Stimulated activated CD8-positive, alpha-beta memory T cell treated with anti-CD3 and anti-CD28 coated beads, Interleukin-2, amount 100 ng/mL, for 1 hour (primary cell): ENCODE measurements at regions not wholly inside any gene's neighbourhood (a gene's known extent, or its start where the extent isn't known, plus 50 kb on each side); places are given as distances from the start of the nearest gene placed in this dataset.

ENCODE experiments used
- DNase-seq, 2 donors: peaks; one replicate each; pipeline ENCODE4 v3.0.0-alpha.2; 2020; ENCODE audit warnings: low read depth in 2 of 2

DNA sequence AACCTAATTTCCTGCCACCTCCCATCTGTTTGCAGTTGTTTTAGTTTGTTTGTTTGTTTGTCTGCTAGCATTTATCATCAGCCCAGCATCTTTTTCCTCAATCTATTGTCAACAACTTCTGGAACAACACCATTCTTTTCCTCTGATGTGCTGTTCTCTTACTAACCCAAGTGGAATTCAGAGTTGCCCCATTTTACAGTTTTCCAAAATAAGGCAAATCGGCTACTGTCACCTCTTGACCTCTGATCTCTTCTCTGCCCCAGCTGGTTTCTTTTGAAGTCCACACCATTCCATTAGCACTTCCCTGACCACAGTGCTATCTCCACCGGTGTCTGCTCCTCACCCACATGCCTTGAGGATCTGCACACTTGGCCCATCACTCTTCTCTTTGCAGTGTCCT is 102.4 kb downstream of the EFNB2 start:
- no peak for DNase-seq

DNA sequence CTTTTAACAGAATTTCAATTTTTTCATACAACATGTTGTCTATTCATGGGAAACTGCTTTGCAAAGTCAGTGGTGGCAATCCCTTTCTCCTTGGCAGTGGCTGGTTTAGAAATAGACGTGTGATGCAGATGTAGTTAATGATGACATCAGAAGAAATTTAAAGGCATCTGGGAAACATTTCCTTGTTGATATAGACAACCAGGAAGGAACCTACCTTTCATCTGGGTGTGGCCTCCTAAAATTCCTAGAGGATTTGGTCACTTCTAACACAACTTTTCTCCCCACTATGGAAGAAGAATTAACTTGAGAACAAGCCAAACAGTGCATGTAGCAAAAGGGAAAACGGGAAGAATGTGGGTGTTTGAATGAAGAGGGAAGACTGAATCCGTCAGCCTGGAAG is 102.8 kb downstream of the EFNB2 start:
- DNase-seq: no peak

DNA sequence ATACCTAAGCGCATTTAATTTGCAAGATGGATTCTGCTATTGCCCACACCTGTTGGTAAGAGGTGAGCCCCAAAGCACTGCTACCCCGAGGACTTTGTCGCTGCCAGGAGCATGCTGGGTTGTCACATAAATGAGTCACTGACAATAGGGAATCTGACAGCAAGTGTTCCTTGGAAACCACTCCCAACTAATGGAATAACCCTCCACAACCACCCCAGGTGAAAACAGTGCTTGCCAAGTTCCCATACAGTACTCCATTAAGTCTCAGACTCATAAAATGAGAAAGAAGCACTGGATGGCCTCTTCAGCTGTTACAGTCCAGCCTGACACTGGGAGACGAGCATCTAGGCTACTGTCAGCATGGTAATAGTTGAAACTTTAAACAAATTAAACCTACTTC is 108.6 kb downstream of the EFNB2 start:
- no peak for DNase-seq

DNA sequence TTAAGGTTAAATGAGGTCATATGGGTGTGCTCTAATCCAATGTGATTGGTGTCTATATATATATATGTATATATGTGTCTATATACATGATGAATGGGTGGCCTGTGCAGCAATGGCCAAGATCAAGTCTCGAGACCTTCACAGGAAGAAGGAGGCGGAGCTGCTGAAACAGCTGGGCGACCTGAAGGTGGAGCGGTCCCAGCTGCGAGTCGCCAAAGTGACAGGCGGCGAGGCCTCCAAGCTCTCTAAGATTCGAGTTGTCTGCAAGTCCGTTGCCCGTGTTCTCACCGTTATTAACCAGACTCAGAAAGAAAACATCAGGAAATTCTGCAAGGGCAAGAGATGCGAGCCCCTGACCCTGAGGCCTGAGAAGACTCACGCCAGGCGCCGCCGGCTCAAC is 109.8 kb downstream of the EFNB2 start:
- no peak for DNase-seq

DNA sequence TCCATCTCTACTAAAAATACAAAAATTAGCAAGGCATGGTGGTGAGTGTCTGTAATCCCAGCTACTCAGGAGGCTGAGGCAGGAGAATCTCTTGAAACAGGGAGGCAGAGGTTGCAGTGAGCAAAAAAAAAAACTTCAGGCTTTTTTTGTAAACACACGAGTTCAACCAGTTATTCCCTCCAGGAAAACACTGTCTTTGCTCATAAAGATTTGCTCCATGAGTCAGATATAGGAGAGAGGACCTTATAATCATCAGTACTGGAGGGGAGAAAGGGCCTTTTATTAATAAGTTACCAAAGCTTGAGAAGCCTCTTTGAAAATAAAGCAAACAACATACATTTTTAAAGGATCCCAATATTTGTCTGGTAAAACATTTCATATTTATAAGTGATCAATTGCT is 110.7 kb downstream of the EFNB2 start:
- DNase-seq: no peak

DNA sequence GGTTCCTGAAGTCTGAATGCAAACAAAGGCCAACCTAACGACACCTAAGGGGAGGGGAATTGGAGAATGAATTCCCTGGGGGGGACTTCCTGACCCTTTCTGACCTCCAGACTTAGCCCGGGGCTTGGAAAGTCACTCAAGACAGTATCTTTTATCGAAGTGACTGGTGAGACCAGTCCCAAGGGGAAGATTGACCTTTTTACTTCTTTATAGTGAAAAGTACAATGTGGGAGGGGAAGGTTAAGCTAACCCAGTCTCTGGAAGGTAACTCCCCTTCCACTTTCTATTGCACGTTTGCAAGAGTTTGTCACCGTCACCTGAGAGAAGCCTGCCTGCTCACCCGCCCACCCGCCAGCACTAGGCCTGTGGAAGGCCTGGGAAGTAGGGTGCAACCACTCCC is 111.9 kb downstream of the EFNB2 start:
- no peak for DNase-seq

DNA sequence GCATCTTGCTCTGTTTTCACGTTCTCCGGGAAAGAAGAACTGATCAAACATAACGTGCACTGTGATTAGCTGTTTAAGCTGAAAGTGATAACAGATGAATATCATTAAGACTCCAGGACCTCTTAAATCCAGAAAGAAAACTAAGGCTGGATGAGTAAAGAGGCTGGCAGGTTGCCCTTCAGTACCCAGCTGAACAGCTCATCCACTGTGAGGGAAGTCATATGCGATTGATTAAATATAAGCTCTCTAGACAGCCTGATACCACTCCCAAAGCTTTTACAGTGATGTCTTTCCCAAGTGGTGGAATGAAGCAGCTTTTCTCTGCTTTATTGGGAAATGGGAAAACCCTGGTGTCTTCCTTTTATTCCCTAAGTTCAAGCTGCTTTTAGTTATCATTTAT is 116.9 kb downstream of the EFNB2 start:
- DNase-seq: no peak

DNA sequence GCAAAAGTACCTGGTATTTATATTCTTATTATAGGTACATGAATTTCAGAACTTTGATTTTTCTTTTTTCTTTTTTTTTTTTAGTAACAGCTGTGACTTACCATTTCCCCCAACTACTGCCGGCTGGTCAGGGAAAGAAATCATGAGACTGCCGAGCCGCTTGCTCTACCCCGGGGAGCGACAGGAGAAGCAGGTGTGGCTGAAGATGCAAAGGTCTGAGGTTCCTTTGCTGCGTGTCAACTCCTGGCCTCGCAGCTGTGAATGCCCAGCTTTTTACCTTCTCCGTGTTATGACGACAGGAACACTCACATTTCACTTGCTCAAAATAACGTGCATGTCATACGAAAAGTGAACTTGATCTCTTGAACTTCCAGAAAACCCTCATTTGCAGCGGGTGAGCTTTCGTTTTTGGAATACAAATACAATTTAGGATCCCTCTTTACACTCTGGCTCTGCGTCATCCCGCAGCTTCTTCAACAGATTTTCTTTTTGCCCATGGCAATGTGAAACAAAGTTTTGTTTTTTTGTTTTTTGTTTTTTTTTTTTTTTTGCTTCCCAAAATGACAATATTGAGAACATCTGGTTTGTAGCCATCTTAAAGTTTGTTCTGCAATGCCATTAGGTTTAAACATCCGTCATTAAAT is 117.9 kb downstream of the EFNB2 start:
- DNase-seq: no peak

DNA sequence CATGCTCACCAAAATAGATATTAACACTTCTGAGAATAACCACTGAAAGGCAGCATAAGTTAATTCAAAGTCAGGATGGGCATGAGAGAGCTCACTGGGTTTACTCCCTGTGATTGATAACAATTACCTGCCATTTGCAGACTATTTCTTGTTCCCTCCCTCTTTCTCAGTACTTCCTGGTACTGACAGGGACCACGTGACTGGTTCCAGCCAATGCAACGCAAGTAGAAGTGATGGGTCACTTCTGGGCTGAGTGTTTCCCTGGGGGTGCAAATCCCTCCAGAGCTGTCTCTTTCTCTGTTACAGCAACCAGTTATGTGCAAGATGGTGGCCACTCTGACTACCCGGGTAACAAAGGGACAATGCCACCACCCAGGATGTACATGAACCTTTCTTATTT is 118.8 kb downstream of the EFNB2 start:
- no peak for DNase-seq

DNA sequence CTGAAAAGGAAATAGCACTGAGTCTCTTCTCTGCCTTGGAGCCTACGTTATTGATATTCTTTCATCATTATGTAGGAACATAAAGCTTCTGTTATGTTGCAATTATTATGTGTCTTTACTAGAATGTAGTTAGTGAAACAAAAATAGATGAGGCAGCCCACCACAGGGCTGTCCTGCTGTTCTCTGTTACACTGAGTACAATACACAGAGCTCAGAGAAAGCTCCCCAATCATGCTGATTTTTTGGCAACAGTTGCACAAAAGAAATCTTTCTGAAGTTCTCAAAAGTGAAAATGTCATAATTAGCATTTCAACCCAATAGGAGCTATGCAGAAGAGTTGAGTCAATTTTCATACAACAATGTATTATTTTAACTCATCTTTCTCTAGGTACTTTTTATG is 119.5 kb downstream of the EFNB2 start:
- DNase-seq: no peak

DNA sequence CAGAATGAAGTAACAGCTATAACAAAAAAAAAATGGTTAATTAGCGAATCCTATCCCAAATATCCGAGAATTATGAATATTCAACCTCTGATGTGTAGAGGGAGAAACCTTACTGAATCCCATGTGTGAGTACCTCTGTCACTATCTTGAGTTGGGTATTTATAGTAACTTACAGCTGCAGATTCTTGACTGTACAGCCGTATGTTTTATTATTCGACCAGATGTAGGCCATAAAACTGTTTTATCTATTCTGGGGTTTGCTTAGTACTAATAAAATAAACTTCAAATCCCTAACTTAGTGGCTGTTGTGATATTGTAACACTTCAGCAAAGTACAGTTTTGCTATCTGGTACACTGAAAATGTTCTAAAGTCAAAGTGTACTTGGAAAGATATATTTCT is 120.0 kb downstream of the EFNB2 start:
- DNase-seq: no peak

DNA sequence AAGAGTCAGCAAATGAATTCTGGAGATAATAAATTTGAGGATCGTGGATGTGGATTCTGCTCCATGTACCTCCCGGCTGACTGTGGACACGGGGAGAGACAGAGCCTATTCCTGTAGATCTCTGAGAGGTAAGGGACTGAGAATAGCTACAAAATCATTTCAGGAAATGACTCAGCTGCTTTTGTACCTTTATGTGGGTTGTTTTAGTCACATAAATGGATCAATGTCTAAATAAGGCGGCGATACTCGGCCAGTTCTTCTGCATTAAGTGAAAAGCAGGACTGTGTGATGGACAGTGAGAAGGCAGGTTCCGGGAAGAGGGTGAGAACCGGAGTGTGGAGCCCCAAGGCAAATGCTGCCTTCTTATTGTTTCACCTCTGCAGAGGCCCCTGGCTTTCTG is 128.1 kb downstream of the EFNB2 start:
- DNase-seq: no peak

DNA sequence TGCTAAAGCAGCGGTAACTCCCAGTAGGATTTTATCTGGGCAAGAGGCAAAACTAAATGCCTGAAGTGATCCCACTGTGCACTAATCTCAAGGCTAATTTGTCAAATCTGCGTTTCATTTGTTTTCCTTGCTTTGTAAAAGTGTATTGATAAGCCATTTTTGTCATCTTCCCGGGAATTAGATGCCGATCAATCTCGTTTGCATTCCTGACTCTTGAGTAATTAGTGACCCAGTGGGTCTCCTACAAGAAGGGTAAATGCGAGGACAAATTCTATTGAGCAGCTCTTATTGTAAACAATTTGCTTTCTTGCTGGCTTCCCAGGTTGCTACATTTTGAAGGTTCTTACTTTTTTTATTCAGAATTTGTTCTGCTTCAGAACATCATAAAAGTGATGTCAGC is 129.7 kb downstream of the EFNB2 start:
- DNase-seq: no peak

DNA sequence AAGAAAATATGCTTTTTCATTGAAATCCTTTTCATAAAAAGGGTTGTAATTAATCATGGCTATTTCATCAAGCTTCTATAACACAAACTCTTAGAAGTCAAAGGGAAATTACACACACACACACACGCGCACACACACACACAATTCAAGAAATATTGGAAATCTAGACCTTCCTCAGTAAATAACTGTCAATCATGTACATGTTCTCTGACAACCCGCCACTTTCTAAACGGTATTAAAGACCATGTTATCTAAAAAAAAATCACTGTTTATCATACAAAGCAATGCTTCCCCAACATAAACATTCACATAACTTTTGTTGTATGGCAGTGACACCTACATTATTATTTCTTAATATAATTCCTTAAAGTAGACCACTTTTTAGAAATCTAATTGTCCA is 132.2 kb downstream of the EFNB2 start:
- no peak for DNase-seq

DNA sequence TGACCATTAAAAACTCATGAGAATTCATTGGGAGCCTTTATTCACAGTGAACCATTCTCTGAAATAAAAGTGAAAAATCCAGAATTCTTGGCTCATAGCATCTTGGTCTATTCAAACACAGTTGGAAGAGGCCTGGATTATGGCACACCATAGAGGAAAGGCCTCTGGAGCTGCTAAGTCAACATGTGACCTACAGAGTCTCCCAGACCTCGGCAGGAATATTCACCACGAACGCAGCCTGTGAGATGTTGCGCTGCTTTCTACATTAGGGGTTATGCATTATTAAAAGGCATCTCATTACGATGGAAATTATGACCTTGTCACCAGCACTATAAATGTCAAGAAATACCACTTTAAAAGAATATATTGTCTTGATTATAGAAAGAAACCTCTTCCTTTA is 132.6 kb downstream of the EFNB2 start:
- DNase-seq: no peak

DNA sequence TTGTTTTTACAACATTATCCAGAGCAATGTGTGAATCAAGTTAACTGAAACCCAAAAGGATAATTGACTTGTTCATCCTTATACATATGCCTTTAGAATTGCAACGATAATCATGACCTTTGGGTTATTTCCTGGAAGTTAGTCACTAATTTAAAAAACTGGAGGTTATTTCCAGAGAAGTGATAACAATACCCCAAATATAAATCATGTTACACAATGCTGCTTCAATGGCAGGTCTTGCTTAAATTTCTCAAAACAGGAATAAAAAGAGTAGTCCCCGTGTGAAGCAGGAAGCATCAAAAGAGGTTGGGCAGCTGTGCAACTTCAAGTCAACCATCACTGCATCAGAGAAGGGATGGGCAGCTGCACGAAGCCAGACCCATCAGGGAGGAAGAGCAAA is 134.4 kb downstream of the EFNB2 start:
- DNase-seq: no peak

DNA sequence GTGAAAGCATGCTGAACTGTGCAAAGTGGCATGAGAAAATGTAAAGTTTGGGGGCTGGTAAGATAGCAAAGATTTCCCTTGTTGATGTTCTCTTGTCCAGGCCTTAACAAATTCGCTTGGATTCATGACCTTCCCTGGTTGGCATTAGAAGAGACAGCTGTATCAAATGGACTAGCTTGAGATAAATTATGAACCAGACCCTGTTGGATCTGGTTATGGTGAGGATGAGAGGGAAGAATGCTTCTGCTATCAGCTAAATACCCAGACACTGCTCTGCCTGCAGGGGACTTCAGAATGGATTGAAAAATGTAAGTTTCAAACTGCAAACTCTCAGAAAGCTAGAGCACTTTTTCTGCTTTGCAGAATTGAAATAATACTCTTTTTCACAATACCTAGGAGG is 135.2 kb downstream of the EFNB2 start:
- DNase-seq: no peak

DNA sequence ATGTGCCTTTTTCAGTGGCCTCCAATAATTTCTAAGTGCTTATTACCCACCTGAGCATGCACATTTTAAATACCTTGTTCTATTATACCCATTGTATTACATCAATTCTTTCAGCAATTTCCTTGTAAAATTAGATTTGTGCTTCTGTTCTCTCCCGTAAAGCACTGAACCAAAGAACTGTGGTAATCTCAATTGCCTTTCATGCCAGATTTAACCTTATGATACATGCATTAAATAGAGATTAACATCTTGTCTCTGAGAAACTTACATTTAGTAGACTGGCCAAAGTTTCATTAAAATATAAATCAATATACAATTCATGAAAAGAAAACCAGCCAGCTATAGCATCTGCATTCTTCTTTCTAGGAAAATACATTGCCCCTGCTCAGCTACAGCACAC is 137.2 kb downstream of the EFNB2 start:
- DNase-seq: no peak

DNA sequence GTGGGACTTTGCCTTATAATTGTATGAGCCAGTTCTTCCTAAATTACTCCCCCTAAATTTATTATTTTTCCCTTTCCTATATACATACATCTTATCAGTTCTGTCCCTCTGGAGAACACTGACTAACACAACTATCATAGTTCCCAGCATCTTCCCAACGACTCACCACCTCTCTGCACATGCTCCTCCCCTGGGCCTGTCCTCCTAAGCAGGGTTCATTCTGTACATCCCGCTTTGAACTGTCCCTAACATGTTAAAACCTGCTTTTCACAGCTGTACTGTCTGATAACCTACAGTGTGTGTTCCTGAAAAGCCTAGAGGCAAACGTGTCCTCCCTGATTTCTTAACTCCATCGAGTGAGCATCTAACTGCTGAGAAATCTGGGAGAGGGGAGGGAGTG is 141.7 kb downstream of the EFNB2 start:
- no peak for DNase-seq

DNA sequence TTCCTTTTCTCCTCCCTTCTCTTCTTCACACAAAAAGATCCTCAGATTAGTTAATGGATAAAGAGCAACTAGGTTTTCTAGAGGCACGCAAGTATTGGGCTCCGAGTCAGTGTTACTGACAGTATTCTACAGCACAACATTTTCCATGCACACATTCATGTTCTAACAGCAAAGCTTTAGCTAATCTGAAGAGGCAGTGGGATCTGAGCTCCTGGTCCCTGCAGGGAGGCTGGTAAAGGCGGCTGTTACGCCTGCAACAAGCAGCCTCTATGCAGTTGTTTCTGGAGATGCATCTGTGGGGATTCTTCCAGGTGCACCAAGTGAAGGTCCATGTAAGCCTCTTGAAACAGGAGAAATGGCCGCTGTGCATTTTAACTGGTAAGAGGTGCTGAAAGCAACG is 143.8 kb downstream of the EFNB2 start:
- DNase-seq: no peak

DNA sequence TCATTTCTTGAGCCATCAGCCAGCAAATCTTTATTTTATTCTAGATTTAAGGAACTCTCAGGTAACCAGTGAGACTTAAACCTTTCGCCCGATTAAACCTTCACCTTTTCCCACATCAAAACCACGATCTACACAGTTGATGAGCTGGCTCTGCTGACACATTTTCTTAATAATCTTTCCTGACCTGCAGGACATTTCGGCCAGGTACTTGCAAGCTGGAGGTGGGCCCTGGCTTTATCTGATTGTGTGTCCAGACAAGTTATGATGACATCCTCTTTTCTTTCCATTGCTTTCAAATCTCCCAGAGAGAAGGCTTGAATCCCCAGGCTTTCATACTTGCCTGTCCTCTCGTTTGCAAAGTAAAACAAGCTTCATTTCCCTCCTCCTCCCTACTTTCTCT is 144.2 kb downstream of the EFNB2 start:
- no peak for DNase-seq

DNA sequence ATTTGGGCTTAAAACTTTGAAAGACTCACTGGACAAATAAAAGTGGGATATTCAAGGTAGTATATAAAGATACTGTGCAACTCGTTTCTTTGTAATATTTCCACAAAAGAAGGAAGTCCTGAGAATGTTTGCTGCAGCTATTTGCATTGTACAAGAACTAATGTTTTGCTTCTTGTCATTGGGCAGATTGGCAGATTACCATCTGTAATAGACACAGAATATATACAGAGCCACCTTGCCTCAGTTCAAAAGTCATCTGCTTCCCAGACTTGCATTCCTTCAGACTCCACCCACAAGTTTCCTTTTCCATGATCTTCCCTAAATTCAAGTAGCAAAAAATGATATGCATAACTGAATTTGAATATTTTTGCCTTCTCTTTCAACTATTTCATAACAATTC is 145.1 kb downstream of the EFNB2 start:
- DNase-seq: no peak

DNA sequence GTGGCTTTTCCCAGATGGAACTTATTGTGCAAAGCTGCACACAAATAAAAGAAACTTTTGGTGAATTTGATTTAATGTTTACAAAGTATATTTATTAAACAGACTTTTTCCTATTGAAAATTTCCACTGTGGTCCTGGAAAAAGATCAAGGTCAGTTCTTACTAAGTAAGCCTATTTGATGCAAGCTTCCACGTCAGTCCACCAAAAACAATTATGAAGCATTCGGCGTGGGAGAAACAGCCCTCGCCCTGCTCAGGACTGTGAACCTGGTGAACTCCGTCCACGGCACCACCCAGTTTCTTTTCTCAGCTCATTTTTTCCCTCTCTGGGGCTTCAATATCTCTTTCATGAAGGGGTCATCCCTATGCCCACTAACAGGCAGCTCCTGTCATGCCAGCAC is 149.8 kb downstream of the EFNB2 start:
- no peak for DNase-seq

DNA sequence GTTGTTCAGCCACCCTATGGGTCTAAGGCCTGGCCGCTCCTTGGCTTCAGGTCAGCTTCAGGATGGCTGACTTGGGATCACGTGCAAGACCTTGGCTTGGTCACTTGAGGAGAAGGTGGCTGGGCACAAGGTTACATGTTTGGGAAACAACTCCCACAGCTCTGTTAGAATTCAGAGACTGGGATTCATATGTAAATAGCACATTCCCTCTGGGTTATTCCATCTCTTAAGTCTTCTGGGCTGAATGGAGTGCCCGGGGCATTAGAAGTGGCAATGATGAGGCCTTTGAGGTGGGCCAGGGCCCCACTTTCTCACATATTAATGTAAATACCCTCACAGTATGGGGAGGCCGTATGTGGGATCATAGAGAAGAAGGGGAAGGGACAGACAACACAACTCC is 150.9 kb downstream of the EFNB2 start:
- no peak for DNase-seq

DNA sequence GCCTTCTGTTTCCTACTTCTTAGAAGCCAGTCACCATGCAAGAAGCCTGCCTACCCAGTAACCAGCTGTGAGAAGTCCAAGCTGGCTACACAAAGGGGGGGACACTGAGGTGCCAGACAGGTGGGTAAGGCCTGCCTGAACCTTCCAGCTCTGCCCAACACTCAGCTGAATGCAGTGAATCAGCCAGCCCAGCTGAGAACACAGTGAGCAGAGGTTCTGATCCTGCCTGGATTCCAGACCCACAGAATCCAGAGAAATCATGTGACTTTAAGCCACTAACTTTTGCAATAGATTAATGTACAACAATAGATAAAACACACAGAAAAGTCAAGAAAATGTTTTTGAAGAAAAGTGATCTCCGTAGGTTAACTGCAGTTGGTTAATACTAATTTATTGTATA is 151.7 kb downstream of the EFNB2 start:
- no peak for DNase-seq
